ENCODE measurements at regions not wholly inside any gene's neighbourhood (a gene's known extent, or its start where the extent isn't known, plus 50 kb on each side); places are given as distances from the start of the nearest gene placed in this dataset.

GRCh38 chr4:117965622-117966021 lies 68.7 kb upstream of the NDST3 start:
- Histone ChIP-seq H3K79me2 (replicated peaks; ENCODE audit: insufficient read depth, low read length) (no peaks in the 10 kb centered on the region), H3K9ac (ENCODE audit: low read length) (peak overlapping the region; percentile 42), H3K9me3 (ENCODE audit: low read length) (no peaks in the 10 kb centered on the region), H3K27me3 (ENCODE audit: insufficient read depth, low read depth, low read length) (no peaks in the 10 kb centered on the region), H3K4me2 (ENCODE audit: low read length) (peak overlapping the region; percentile 28), H3K4me3 (ENCODE audit: low read length) (peak overlapping the region; percentile 40), H3F3A (ENCODE audit: insufficient read depth, low read length, poor library complexity, severe bottlenecking) (peaks cover 7% of the 10 kb centered on the region), H2AFZ (ENCODE audit: low read depth, low read length) (no peak overlapping the region), H4K20me1 (ENCODE audit: insufficient read depth) (no peaks in the 10 kb centered on the region), H3K36me3 (ENCODE audit: insufficient read depth, low read length) (no peaks in the 10 kb centered on the region), H3K27ac (ENCODE audit: low read length) (peak overlapping the region; percentile 84), H3K9me2 (ENCODE audit: insufficient read depth, low read length) (no peaks in the 10 kb centered on the region)
- peak; percentile 95 for TF ChIP-seq POLR2AphosphoS5 (IDR thresholded peaks at IDR 0.05)
- TF ChIP-seq EP300 (conservative IDR thresholded peaks at IDR 0.05; ENCODE audit: poor library complexity, severe bottlenecking) = peak; percentile 99
- TF ChIP-seq EZH2 (IDR thresholded peaks at IDR 0.05; ENCODE audit: borderline replicate concordance, insufficient read depth, low read length, poor library complexity, severe bottlenecking) = no peak
- TF ChIP-seq SMC3 (conservative IDR thresholded peaks at IDR 0.05; ENCODE audit: poor library complexity) = peak; percentile 40
- peak; percentile 88 for TF ChIP-seq REST (IDR thresholded peaks at IDR 0.05; ENCODE audit: borderline replicate concordance)
- peak; percentile 51 for TF ChIP-seq MXI1 (conservative IDR thresholded peaks at IDR 0.05; ENCODE audit: poor library complexity, severe bottlenecking)
- TF ChIP-seq RAD21 (conservative IDR thresholded peaks at IDR 0.05) = peak; percentile 36
- TF ChIP-seq, protein P1, sequence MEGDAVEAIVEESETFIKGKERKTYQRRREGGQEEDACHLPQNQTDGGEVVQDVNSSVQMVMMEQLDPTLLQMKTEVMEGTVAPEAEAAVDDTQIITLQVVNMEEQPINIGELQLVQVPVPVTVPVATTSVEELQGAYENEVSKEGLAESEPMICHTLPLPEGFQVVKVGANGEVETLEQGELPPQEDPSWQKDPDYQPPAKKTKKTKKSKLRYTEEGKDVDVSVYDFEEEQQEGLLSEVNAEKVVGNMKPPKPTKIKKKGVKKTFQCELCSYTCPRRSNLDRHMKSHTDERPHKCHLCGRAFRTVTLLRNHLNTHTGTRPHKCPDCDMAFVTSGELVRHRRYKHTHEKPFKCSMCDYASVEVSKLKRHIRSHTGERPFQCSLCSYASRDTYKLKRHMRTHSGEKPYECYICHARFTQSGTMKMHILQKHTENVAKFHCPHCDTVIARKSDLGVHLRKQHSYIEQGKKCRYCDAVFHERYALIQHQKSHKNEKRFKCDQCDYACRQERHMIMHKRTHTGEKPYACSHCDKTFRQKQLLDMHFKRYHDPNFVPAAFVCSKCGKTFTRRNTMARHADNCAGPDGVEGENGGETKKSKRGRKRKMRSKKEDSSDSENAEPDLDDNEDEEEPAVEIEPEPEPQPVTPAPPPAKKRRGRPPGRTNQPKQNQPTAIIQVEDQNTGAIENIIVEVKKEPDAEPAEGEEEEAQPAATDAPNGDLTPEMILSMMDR (IDR thresholded peaks at IDR 0.05; ENCODE audit: poor library complexity, severe bottlenecking) = no peak
- no peak for TF ChIP-seq TAF1 (IDR thresholded peaks at IDR 0.05; ENCODE audit: low read depth)

DNA sequence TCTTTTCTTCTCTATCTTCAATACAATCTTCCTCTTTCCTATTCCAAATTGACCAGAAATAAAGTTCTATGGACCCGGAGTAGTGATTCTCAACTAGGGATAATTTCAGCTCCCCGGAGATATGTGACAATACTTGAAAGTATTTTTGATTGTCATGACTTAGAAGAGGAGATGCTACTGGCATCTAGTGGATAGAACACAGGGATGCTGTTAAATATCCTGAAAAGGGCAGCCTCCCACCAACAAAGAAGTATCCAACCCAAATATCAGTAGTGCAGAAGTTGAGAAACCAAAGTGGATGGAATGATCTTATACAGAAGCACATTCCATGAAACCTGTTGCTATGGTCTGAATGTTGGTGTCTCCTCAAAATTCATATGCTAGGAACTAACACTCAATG lies 65.7 kb upstream of the NDST3 start:
- Histone ChIP-seq H3F3A (ENCODE audit: insufficient read depth, low read length, poor library complexity, severe bottlenecking) (peaks cover 7% of the 10 kb centered on the region), H2AFZ (ENCODE audit: low read depth, low read length) (no peak overlapping the region), H3K9ac (ENCODE audit: low read length) (no peak overlapping the region), H3K27me3 (ENCODE audit: insufficient read depth, low read depth, low read length) (no peaks in the 10 kb centered on the region), H3K9me2 (ENCODE audit: insufficient read depth, low read length) (no peaks in the 10 kb centered on the region), H3K27ac (ENCODE audit: low read length) (no peak overlapping the region), H3K4me2 (ENCODE audit: low read length) (no peak overlapping the region), H3K9me3 (ENCODE audit: low read length) (no peaks in the 10 kb centered on the region), H3K4me3 (ENCODE audit: low read length) (no peak overlapping the region), H3K36me3 (ENCODE audit: insufficient read depth, low read length) (no peaks in the 10 kb centered on the region), H4K20me1 (ENCODE audit: insufficient read depth) (no peaks in the 10 kb centered on the region), H3K79me2 (replicated peaks; ENCODE audit: insufficient read depth, low read length) (no peaks in the 10 kb centered on the region)
- TF ChIP-seq MXI1 (conservative IDR thresholded peaks at IDR 0.05; ENCODE audit: poor library complexity, severe bottlenecking) (no peak), TAF1 (IDR thresholded peaks at IDR 0.05; ENCODE audit: low read depth) (no peak), RAD21 (conservative IDR thresholded peaks at IDR 0.05) (peak; percentile 21)
- TF ChIP-seq, protein P1 (IDR thresholded peaks at IDR 0.05; ENCODE audit: poor library complexity, severe bottlenecking) = peak; percentile 15
